Mesendoderm (in vitro differentiated cells): ENCODE measurements at regions not wholly inside any gene's neighbourhood (a gene's known extent, or its start where the extent isn't known, plus 50 kb on each side); places are given as distances from the start of the nearest gene placed in this dataset.
A peak's percentile ranks its signal among the peaks of the same experiment; 100 is the strongest.

Source experiments
- DNase-seq: peaks from one replicate; pipeline ENCODE4 v3.0.0; 2013
- H2AK5ac ChIP-seq: 2 replicates; pipeline ENCODE4 v1.6.1; 2013; ENCODE audit warnings: low read length, inconsistent platforms
- H2BK120ac ChIP-seq: 2 replicates; pipeline ENCODE4 v1.6.1; 2013; ENCODE audit warnings: low read depth, mild to moderate bottlenecking, low read length, moderate library complexity, mixed read lengths
- H2BK15ac ChIP-seq: replicated peaks from 2 replicates; pipeline ENCODE4 v1.6.1; 2013; ENCODE audit warnings: low read depth, mild to moderate bottlenecking, moderate library complexity
- H2BK5ac ChIP-seq: 2 replicates; pipeline ENCODE4 v1.6.1; 2013; ENCODE audit warnings: low read length, inconsistent platforms
- H3K18ac ChIP-seq: 2 replicates; pipeline ENCODE4 v1.6.1; 2013; ENCODE audit warnings: mild to moderate bottlenecking, low read length, mixed read lengths
- H3K23ac ChIP-seq: one replicate; pipeline ENCODE4 v1.6.1; 2013; ENCODE audit warnings: low read length
- H3K27ac ChIP-seq: 2 replicates; pipeline ENCODE4 v1.5.1; 2013; ENCODE audit warnings: low read depth, mild to moderate bottlenecking, inconsistent platforms, low read length, moderate library complexity
- H3K27me3 ChIP-seq: 2 replicates; pipeline ENCODE4 v1.6.1; 2013; ENCODE audit warnings: low read length, control low read depth, mild to moderate bottlenecking, inconsistent platforms; ENCODE audit not compliant: insufficient read depth, poor library complexity
- H3K36me3 ChIP-seq: 2 replicates; pipeline ENCODE4 v1.6.1; 2013; ENCODE audit warnings: low read length, inconsistent platforms; ENCODE audit not compliant: control insufficient read depth, insufficient read depth
- H3K4ac ChIP-seq: one replicate; pipeline ENCODE4 v1.6.1; 2013; ENCODE audit warnings: low read depth, mild to moderate bottlenecking, low read length, moderate library complexity
- H3K4me1 ChIP-seq: 2 replicates; pipeline ENCODE4 v1.6.1; 2013; ENCODE audit warnings: low read depth, low read length, inconsistent platforms; ENCODE audit not compliant: control insufficient read depth
- H3K4me2 ChIP-seq: 2 replicates; pipeline ENCODE4 v1.6.1; 2013; ENCODE audit warnings: low read length
- H3K4me3 ChIP-seq: 2 replicates; pipeline ENCODE4 v1.5.1; 2013; ENCODE audit warnings: mild to moderate bottlenecking, low read length
- H3K56ac ChIP-seq: one replicate; pipeline ENCODE4 v1.6.1; 2013; ENCODE audit warnings: low read length
- H3K79me1 ChIP-seq: 2 replicates; pipeline ENCODE4 v1.6.1; 2013; ENCODE audit warnings: low read length, inconsistent platforms
- H3K79me2 ChIP-seq: 2 replicates; pipeline ENCODE4 v1.6.1; 2013; ENCODE audit warnings: mild to moderate bottlenecking, low read length; ENCODE audit not compliant: control insufficient read depth, insufficient read depth
- H3K9ac ChIP-seq: 2 replicates; pipeline ENCODE4 v1.6.1; 2013; ENCODE audit warnings: low read length, inconsistent platforms
- H4K5ac ChIP-seq: one replicate; pipeline ENCODE4 v1.6.1; 2013; ENCODE audit warnings: low read length
- H4K8ac ChIP-seq: one replicate; pipeline ENCODE4 v1.6.1; 2013; ENCODE audit warnings: low read depth, mild to moderate bottlenecking, control low read depth, low read length, moderate library complexity
- WGBS: extraction: QIAGEN DNeasy Blood & Tissue Kit; methylation state at CpG from one replicate; pipeline ENCODE4 v1.1.7; 2013; ENCODE audit warnings: low lambda C conversion rate, missing lambda C conversion rate; ENCODE audit not compliant: insufficient coverage; ENCODE audit errors: extremely low coverage; 5-methylcytosine and 5-hydroxymethylcytosine counted together

DNA sequence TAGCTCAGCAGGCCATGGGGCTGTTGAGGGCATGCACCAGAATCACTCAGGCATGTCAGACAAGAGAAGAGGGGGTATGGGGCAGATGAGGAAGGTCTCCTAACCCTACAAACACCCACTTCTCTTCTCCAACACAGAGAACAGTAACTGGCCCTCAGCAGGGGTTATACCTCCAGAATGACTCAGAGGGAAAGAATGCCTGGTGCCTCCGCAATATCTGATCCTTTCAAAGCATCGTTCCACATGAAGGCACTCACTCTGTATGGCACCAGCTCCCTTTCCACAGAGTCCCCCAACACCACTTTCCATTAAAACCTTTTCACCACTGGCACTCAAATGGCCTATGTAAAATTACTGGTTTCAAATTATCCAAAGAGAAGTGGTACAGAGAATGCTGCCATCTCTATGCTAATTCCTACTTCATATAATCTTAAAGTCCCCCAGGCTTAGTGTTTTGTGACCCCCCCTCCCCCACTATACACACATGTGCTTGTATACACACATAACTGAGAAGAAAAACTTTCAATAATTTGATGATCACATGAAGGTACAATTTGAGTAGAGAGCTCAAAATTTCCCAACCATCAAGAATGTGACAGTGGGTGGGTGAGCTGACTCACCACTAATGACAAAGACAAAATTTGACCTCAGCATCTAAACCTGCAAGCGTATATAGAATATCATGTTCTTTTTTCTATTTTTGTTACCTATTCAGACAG is 91.5 kb downstream of the SIPA1L2 start:
- Histone ChIP-seq H3K23ac (no peak overlapping the region), H2BK15ac (no peak overlapping the region), H2BK5ac (no peak overlapping the region), H3K18ac (peak overlapping the region; percentile 56), H4K5ac (no peak overlapping the region), H3K9ac (no peak overlapping the region), H2AK5ac (no peak overlapping the region), H3K4me2 (no peak overlapping the region), H4K8ac (no peak overlapping the region), H3K79me1 (peaks cover 20% of the 10 kb centered on the region), H3K36me3 (no peaks in the 10 kb centered on the region), H3K4me3 (no peak overlapping the region), H3K56ac (peak overlapping the region; percentile 43), H3K79me2 (peaks cover 34% of the 10 kb centered on the region), H3K27me3 (no peaks in the 10 kb centered on the region), H2BK120ac (no peak overlapping the region), H3K4ac (no peak overlapping the region), H3K27ac (peak overlapping the region; percentile 71), H3K4me1 (peaks cover 19% of the 10 kb centered on the region)
- DNase-seq, result peak; percentile 95
- WGBS, result no CpG with 5 or more reads among the region's 3 CpGs

DNA sequence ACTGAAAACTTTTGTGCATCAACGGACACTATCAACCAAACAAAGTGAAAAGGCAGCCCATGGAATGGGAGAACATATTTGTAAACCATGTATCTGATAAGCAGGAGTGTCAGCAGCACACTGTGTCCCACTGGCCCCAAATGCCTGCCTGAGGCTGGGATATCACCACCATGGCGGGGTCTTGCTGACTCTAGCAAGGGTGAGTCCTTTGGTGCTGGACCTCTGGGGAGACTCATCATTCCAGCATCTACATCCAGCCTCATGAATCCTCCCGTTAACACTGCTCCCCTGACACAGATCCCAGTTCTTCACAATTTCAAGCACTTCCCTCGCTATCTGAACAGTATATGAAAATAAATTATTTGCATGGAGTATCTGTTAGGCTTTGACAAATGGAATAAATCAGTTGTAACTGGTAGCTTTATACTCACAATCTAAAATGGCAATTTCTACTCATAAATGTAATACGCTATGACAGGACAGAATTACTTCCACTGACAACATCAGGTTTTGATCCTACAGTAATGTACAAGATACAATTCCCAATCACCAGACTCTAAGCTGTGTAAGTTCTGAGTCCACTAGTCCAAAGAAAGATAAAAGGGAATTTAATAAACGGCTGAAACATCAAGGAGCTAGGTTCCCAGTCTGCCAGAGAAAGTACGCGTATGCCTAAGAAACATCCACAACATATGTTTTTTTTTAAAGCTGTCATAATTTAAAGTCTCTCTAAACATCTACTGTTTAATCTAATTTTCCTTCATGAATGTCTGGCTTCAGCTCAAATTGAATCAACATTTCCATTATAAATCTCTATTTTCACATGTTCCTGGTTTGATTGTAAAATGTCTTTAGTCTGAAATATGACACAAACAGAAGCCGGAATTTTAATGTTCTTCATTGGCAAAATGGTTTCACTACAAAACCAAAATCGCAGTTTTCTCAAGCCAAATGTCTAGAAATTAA is 95.1 kb downstream of the SIPA1L2 start:
- H3K4ac ChIP-seq, result no peak overlapping the region
- H3K56ac ChIP-seq, result no peak overlapping the region
- no peak overlapping the region for H3K23ac ChIP-seq
- H3K4me2 ChIP-seq, result no peak overlapping the region
- no peak overlapping the region for H3K4me3 ChIP-seq
- H3K79me1 ChIP-seq, result peaks cover 15% of the 10 kb centered on the region
- DNase-seq, result no peak
- H3K9ac ChIP-seq, result no peak overlapping the region
- H3K36me3 ChIP-seq, result no peaks in the 10 kb centered on the region
- peaks cover 13% of the 10 kb centered on the region for H3K4me1 ChIP-seq
- H3K27ac ChIP-seq, result no peak overlapping the region
- no peak overlapping the region for H3K18ac ChIP-seq
- H3K27me3 ChIP-seq, result no peaks in the 10 kb centered on the region
- WGBS, result no CpG with 5 or more reads among the region's 10 CpGs
- no peak overlapping the region for H2BK15ac ChIP-seq
- no peak overlapping the region for H2BK5ac ChIP-seq
- H3K79me2 ChIP-seq, result peaks cover 26% of the 10 kb centered on the region
- no peak overlapping the region for H2BK120ac ChIP-seq
- no peak overlapping the region for H2AK5ac ChIP-seq
- H4K8ac ChIP-seq, result no peak overlapping the region
- H4K5ac ChIP-seq, result no peak overlapping the region

DNA sequence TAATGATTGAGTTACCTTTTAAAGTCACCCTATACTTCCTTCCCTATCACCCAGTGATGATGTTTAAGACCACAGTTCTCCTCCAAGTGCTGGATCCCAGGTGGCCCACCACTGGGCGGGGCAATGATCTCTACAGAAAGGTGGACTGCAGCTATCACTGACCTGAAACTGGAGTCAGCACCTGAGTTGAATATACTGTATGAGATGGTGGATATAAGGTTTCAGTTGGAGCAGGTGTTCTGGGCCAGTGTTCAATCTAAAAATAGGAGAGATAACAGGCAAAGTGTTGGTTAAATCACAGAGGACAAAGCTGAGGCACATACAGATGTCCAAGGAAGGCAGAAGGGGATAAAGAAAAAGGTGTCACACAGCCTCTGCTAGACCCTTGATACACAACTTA is 96.6 kb downstream of the SIPA1L2 start:
- Histone ChIP-seq H4K8ac (no peak overlapping the region), H3K27ac (no peak overlapping the region), H3K36me3 (no peaks in the 10 kb centered on the region), H2BK15ac (no peak overlapping the region), H3K27me3 (no peaks in the 10 kb centered on the region), H3K4me1 (peaks cover 6% of the 10 kb centered on the region), H3K4ac (no peak overlapping the region), H3K18ac (no peak overlapping the region), H3K23ac (no peak overlapping the region), H3K4me2 (no peak overlapping the region), H3K79me2 (peaks cover 22% of the 10 kb centered on the region), H2BK5ac (no peak overlapping the region), H3K79me1 (peaks cover 18% of the 10 kb centered on the region), H3K4me3 (no peak overlapping the region), H4K5ac (no peak overlapping the region), H2AK5ac (no peak overlapping the region), H2BK120ac (no peak overlapping the region), H3K9ac (no peak overlapping the region), H3K56ac (no peak overlapping the region)
- WGBS, result no CpG with 5 or more reads among the region's 1 CpG
- no peak for DNase-seq

DNA sequence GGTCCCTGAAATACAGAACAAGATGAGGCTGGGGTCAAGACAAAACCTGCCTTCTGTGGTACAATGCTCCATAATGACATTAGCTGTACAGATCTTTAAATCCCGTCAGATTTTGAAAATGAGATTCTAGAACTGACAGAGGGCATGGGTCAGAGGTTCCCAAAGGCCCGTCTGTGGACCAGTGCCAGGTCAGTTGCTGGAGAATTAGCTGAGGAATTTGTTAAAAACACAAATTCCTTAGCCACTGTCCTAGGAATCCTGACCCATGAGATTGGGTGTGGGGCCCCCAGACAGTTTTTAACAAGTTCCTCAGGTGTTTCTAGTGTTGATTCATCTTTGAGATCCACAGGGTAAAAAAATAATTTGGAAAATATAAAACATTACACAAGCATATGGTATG is 97.0 kb downstream of the SIPA1L2 start:
- Histone ChIP-seq H3K4me2 (no peak overlapping the region), H2BK15ac (no peak overlapping the region), H3K56ac (no peak overlapping the region), H3K4me1 (peaks cover 2% of the 10 kb centered on the region), H4K8ac (no peak overlapping the region), H2AK5ac (no peak overlapping the region), H3K18ac (no peak overlapping the region), H3K9ac (no peak overlapping the region), H3K27me3 (no peaks in the 10 kb centered on the region), H4K5ac (no peak overlapping the region), H3K4me3 (no peak overlapping the region), H3K79me2 (peaks cover 22% of the 10 kb centered on the region), H3K4ac (no peak overlapping the region), H3K27ac (no peak overlapping the region), H3K36me3 (no peaks in the 10 kb centered on the region), H3K79me1 (peaks cover 18% of the 10 kb centered on the region), H2BK120ac (no peak overlapping the region), H2BK5ac (no peak overlapping the region), H3K23ac (no peak overlapping the region)
- WGBS, result no CpG with 5 or more reads among the region's 2 CpGs
- DNase-seq, result no peak

DNA sequence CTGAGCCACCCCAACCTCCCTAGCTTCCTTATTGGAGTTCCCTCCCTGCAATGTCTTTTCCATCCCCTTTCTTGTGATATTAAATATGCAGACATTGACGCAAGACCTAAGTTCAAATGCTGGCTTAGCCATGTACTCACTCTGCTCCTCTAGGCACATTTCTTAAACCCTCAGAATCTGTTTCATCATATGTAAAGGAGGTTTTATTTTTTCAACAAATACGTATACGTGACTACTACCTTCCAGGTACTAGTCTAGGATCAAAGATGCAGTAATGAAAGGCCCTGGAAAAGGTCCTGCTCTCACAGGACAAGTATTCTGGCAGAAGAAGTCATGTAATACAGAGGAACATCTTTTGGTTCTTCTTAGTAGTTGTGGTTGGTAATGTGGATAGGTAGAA is 98.6 kb downstream of the SIPA1L2 start:
- DNase-seq, result no peak
- no peak overlapping the region for H3K56ac ChIP-seq
- no peak overlapping the region for H4K5ac ChIP-seq
- H3K27me3 ChIP-seq, result no peaks in the 10 kb centered on the region
- no peak overlapping the region for H3K4me3 ChIP-seq
- H3K4me2 ChIP-seq, result no peak overlapping the region
- H3K9ac ChIP-seq, result no peak overlapping the region
- H2BK15ac ChIP-seq, result no peak overlapping the region
- no peak overlapping the region for H4K8ac ChIP-seq
- H3K4ac ChIP-seq, result no peak overlapping the region
- H3K79me2 ChIP-seq, result peaks cover 24% of the 10 kb centered on the region
- H3K4me1 ChIP-seq, result peaks cover 2% of the 10 kb centered on the region
- H2BK120ac ChIP-seq, result no peak overlapping the region
- no peak overlapping the region for H3K18ac ChIP-seq
- H2BK5ac ChIP-seq, result no peak overlapping the region
- no peak overlapping the region for H3K23ac ChIP-seq
- H2AK5ac ChIP-seq, result no peak overlapping the region
- no peak overlapping the region for H3K27ac ChIP-seq
- no peaks in the 10 kb centered on the region for H3K36me3 ChIP-seq
- no CpG with 5 or more reads among the region's 3 CpGs for WGBS
- H3K79me1 ChIP-seq, result peaks cover 18% of the 10 kb centered on the region
